ENCODE measurements at regions not wholly inside any gene's neighbourhood (a gene's known extent, or its start where the extent isn't known, plus 50 kb on each side); places are given as distances from the start of the nearest gene placed in this dataset.

GRCh38 chr2:56519806-56520205 lies 336.0 kb downstream of the CCDC85A start:
- TF ChIP-seq CTCF (IDR thresholded peaks at IDR 0.05; ENCODE audit: poor library complexity) = no peak
- TF ChIP-seq EZH2 (IDR thresholded peaks at IDR 0.05; ENCODE audit: borderline replicate concordance) = no peak

All from hepatocyte (in vitro differentiated cells).